DMS 273 (cell line): ENCODE measurements at regions not wholly inside any gene's neighbourhood (a gene's known extent, or its start where the extent isn't known, plus 50 kb on each side); places are given as distances from the start of the nearest gene placed in this dataset.
A peak's percentile ranks its signal among the peaks of the same experiment; 100 is the strongest.

Experiments used
- DNase-seq: peaks from one replicate; lab custom pipeline; 2025; ENCODE audit not compliant: unreplicated experiment; lab: John Stamatoyannopoulos, UW

- no peak for DNase-seq
Observed at GRCh38 chr11:8796941-8797340, 114.0 kb upstream of the AKIP1 start.

- no peak for DNase-seq
Observed at GRCh38 chr11:8799273-8799672, 111.7 kb upstream of the AKIP1 start.

GRCh38 chr11:8800520-8801110 is 110.4 kb upstream of the AKIP1 start:
- DNase-seq: no peak

GRCh38 chr11:8801121-8801520 is 109.9 kb upstream of the AKIP1 start:
- no peak for DNase-seq

GRCh38 chr11:8802251-8802650 is 108.7 kb upstream of the AKIP1 start:
- no peak for DNase-seq

GRCh38 chr11:8803973-8804372 is 107.0 kb upstream of the AKIP1 start:
- no peak for DNase-seq

GRCh38 chr11:8805296-8805695 is 105.7 kb upstream of the AKIP1 start:
- no peak for DNase-seq

- no peak for DNase-seq
Observed at GRCh38 chr11:8806974-8807373, 104.0 kb upstream of the AKIP1 start.

- no peak for DNase-seq
Observed at GRCh38 chr11:8807544-8808225, 103.3 kb upstream of the AKIP1 start.

- DNase-seq: no peak
Observed at GRCh38 chr11:8808226-8808585, 102.8 kb upstream of the AKIP1 start.

- no peak for DNase-seq
Observed at GRCh38 chr11:8809241-8809938, 101.6 kb upstream of the AKIP1 start.

- DNase-seq: peak; percentile 50
Observed at GRCh38 chr11:8809939-8810539, 101.0 kb upstream of the AKIP1 start.

GRCh38 chr11:8810540-8811301 is 100.3 kb upstream of the AKIP1 start:
- DNase-seq: peak; percentile 85

- DNase-seq: no peak
Observed at GRCh38 chr11:8811571-8811970, 99.4 kb upstream of the AKIP1 start.

GRCh38 chr11:8812438-8812837 is 98.6 kb upstream of the AKIP1 start:
- DNase-seq: no peak

- DNase-seq: peak; percentile 82
Observed at GRCh38 chr11:8813658-8814057, 97.3 kb upstream of the AKIP1 start.

GRCh38 chr11:8814209-8814922 is 96.6 kb upstream of the AKIP1 start:
- no peak for DNase-seq

- DNase-seq: no peak
Observed at GRCh38 chr11:8814923-8815240, 96.1 kb upstream of the AKIP1 start.

- DNase-seq: no peak
Observed at GRCh38 chr11:8818421-8818820, 92.6 kb upstream of the AKIP1 start.

- DNase-seq: no peak
Observed at GRCh38 chr11:8820401-8820800, 90.6 kb upstream of the AKIP1 start.

GRCh38 chr11:8822469-8822868 is 88.5 kb upstream of the AKIP1 start:
- DNase-seq: no peak
